Natural killer cell (primary cell): ENCODE measurements at regions not wholly inside any gene's neighbourhood (a gene's known extent, or its start where the extent isn't known, plus 50 kb on each side); places are given as distances from the start of the nearest gene placed in this dataset.
"Not testable (repeated sequence)": the region's sequence is repeated elsewhere in the genome, so short reads cannot be mapped to it uniquely, and the experiment has no call there.

Experiments used
- ATAC-seq, 3 donors: fragments of 150-1000 bp in 2 of 3; fragments of 200-7000 bp in 1 of 3; cut with Tn5 transposase; 1 replicate in 1 of 3; 2 replicates in 2 of 3; pipeline ENCODE4 v1.10.0; 2021; ENCODE audit warnings: mild to moderate bottlenecking in 2 of 3, moderate library complexity in 2 of 3
- DNase-seq, 2 donors: peaks; one replicate each; pipeline versions ENCODE4 v3.0.0 to v3.0.0-alpha.2; 2013 to 2021; ENCODE audit warnings: mixed read lengths in 1 of 2
- H3K27ac ChIP-seq: one replicate; pipeline ENCODE4 v1.5.1; 2013; ENCODE audit warnings: mild to moderate bottlenecking, low read length
- H3K27me3 ChIP-seq: one replicate; pipeline ENCODE4 v1.6.1; 2013; ENCODE audit warnings: low read length; ENCODE audit not compliant: control insufficient read depth, insufficient read depth
- H3K36me3 ChIP-seq: one replicate; pipeline ENCODE4 v1.6.1; 2013; ENCODE audit warnings: low read length; ENCODE audit not compliant: control insufficient read depth, insufficient read depth
- H3K4me1 ChIP-seq: one replicate; pipeline ENCODE4 v1.6.1; 2013; ENCODE audit warnings: low read length; ENCODE audit not compliant: control insufficient read depth, insufficient read depth
- H3K4me3 ChIP-seq: one replicate; pipeline ENCODE4 v1.5.1; 2013; ENCODE audit warnings: low read length
- H3K9me3 ChIP-seq: one replicate; pipeline ENCODE4 v1.6.1; 2013; ENCODE audit warnings: low read length; ENCODE audit not compliant: control insufficient read depth, insufficient read depth
- H3K27ac Mint-ChIP-seq, 2 donors: one replicate each; pipeline ENCODE4 v1.8.0; 2022; ENCODE audit warnings: mild to moderate bottlenecking in 2 of 2, mixed read lengths in 2 of 2, moderate library complexity in 1 of 2
- H3K27me3 Mint-ChIP-seq, 2 donors: one replicate each; pipeline ENCODE4 v1.8.0; 2022; ENCODE audit warnings: low read depth in 2 of 2, mixed read lengths in 2 of 2
- H3K36me3 Mint-ChIP-seq: one replicate; pipeline ENCODE4 v1.8.0; 2022; ENCODE audit warnings: mixed read lengths
- H3K4me1 Mint-ChIP-seq, 2 donors: one replicate each; pipeline ENCODE4 v1.8.0; 2022; ENCODE audit warnings: mixed read lengths in 2 of 2
- H3K4me3 Mint-ChIP-seq: one replicate; pipeline ENCODE4 v1.8.0; 2022; ENCODE audit warnings: mild to moderate bottlenecking, moderate library complexity, mixed read lengths
- H3K9me3 Mint-ChIP-seq, 2 donors: one replicate each; pipeline ENCODE4 v1.8.0; 2022; ENCODE audit warnings: mixed read lengths in 2 of 2
- CTCF ChIP-seq: fragments of 200-600 bp; IDR thresholded peaks from one replicate; pipeline ENCODE4 v1.8.0; 2022; ENCODE audit warnings: antibody characterized with exemption
- WGBS: methylation state at CpG from one replicate; pipeline ENCODE4 v1.1.7; 2013; ENCODE audit warnings: missing lambda C conversion rate; ENCODE audit not compliant: insufficient coverage; 5-methylcytosine and 5-hydroxymethylcytosine counted together
- intact Hi-C: fragments of 100-400 bp; cut with micrococcal nuclease; formaldehyde crosslinking; loops from one replicate; pipeline ENCODE4 v1.14.2; 2022

- H3K36me3 ChIP-seq, result no peaks in the 10 kb centered on the region
- ATAC-seq, result no peak
These were observed 1221.5 kb downstream of the FSCB start for GRCh38 chr14:43285575-43285974.

DNA sequence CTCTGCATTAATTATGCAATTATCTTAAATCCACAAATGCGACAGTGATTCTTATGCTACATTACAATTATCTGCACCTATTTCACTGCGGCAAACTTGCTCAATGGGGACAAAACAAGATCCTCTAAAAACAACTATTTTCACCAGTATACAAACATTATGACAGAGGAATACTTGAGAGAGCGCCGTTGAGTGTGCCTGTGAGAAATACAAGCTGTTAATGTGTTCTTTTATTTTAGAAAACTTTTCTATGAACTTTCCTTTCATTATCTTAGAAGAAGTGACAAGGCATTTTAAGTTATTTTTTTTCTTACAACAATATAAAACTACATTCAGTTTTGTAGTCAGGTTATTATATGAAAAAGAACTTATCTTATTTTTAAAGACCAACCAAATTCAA, 1247.0 kb downstream of the FSCB start:
- no peaks in the 10 kb centered on the region for H3K9me3 ChIP-seq
- intact Hi-C loops, result no loop called here
- 94% methylated on average over 2 of the region's 4 CpGs for WGBS
- Mint-ChIP-seq H3K4me1 (no peaks in the 10 kb centered on the region), H3K27ac (no peak overlapping the region), H3K9me3 (peaks cover 14 to 17% of the 10 kb centered on the region in 2 donors), H3K4me3 (no peak overlapping the region), H3K36me3 (peaks cover 15% of the 10 kb centered on the region), H3K27me3 (no peaks in the 10 kb centered on the region)
- H3K4me1 ChIP-seq, result no peaks in the 10 kb centered on the region
- H3K27me3 ChIP-seq, result no peaks in the 10 kb centered on the region
- ATAC-seq (no peak), DNase-seq (no peak)
- no peak overlapping the region for H3K4me3 ChIP-seq
- no peak for TF ChIP-seq CTCF
- H3K36me3 ChIP-seq, result no peaks in the 10 kb centered on the region
- no peak overlapping the region for H3K27ac ChIP-seq

More at GRCh38 chr14:43285575-43285974, 1221.5 kb downstream of the FSCB start:
- peaks cover 15 to 24% of the 10 kb centered on the region in 2 donors for H3K9me3 Mint-ChIP-seq
- no peaks in the 10 kb centered on the region for H3K4me1 Mint-ChIP-seq
- H3K36me3 Mint-ChIP-seq, result no peaks in the 10 kb centered on the region
- intact Hi-C loops, result no loop called here
- no peaks in the 10 kb centered on the region for H3K27me3 ChIP-seq
- no peak overlapping the region for H3K27ac ChIP-seq
- no peak overlapping the region for H3K27ac Mint-ChIP-seq
- peaks cover 3% of the 10 kb centered on the region for H3K9me3 ChIP-seq
- no peak for TF ChIP-seq CTCF
- H3K4me3 Mint-ChIP-seq, result no peak overlapping the region
- no peaks in the 10 kb centered on the region for H3K4me1 ChIP-seq
- H3K27me3 Mint-ChIP-seq, result no peaks in the 10 kb centered on the region
- H3K4me3 ChIP-seq, result no peak overlapping the region
- DNase-seq, result no peak

DNA sequence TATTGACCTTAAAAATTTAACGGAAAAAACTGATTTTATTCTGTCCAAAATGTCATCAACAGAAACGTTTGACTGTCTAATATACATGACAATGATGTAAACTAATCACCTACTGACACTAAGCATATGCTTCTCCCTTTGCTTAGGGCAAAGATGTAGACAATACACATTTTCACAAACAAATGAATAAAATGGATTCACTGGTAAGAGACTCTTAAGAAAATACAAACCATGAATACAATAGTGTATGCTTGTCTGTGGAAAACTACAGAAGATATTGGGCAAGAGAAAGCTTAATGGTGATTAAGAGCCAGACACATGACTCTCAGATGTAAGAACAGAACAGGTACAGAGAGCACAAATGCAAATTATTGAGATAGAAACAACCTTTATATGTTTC, 1248.7 kb downstream of the FSCB start:
- intact Hi-C loops, result no loop called here
- ATAC-seq (no peak), DNase-seq (no peak)
- Mint-ChIP-seq H3K36me3 (peaks cover 16% of the 10 kb centered on the region), H3K4me3 (no peak overlapping the region), H3K9me3 (peaks cover 16 to 20% of the 10 kb centered on the region in 2 donors), H3K27ac (no peak overlapping the region), H3K27me3 (no peaks in the 10 kb centered on the region), H3K4me1 (no peaks in the 10 kb centered on the region)
- Histone ChIP-seq H3K27ac (no peak overlapping the region), H3K9me3 (no peaks in the 10 kb centered on the region), H3K36me3 (no peaks in the 10 kb centered on the region), H3K4me3 (no peak overlapping the region), H3K4me1 (no peaks in the 10 kb centered on the region), H3K27me3 (no peaks in the 10 kb centered on the region)
- WGBS, result 50% methylated on average over 1 of the region's 2 CpGs
- no peak for TF ChIP-seq CTCF

GRCh38 chr14:43256996-43257395, 1250.1 kb downstream of the FSCB start:
- Mint-ChIP-seq H3K9me3 (peaks cover 16 to 23% of the 10 kb centered on the region in 2 donors), H3K36me3 (peaks cover 15% of the 10 kb centered on the region)
- H3K9me3 ChIP-seq, H3K4me3 Mint-ChIP-seq, intact Hi-C loops, H3K27ac Mint-ChIP-seq, ATAC-seq, H3K4me1 Mint-ChIP-seq, H3K4me3 ChIP-seq, DNase-seq, H3K27ac ChIP-seq, H3K27me3 ChIP-seq, H3K27me3 Mint-ChIP-seq, H3K36me3 ChIP-seq, H3K4me1 ChIP-seq: not testable (repeated sequence)
- WGBS, result 50% methylated on average over 1 of the region's 5 CpGs
